ENCODE measurements at regions not wholly inside any gene's neighbourhood (a gene's known extent, or its start where the extent isn't known, plus 50 kb on each side); places are given as distances from the start of the nearest gene placed in this dataset.

DNA sequence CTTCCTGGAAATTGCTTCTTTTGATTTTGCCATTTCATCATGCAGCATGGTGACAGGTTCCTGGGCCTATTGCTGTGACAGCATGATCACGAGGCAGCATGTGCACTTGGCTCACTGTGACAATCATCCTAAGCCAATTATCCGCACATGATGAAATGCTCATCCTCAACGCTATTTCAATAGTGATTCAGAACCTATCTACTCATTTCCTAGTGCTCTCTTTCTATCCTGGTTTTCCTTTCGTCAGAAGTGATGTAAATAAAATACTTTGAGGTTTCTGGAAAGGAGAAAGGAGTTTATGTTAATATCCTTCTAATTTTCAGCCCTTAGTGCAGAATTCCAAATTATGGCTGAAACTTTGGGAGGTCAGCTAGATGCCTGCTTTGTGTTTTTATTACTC, 110.6 kb upstream of the ADAMTS5 start:
- no peak overlapping the region for H3K27ac ChIP-seq (ENCODE audit: low read length)
- TF ChIP-seq, protein P1, sequence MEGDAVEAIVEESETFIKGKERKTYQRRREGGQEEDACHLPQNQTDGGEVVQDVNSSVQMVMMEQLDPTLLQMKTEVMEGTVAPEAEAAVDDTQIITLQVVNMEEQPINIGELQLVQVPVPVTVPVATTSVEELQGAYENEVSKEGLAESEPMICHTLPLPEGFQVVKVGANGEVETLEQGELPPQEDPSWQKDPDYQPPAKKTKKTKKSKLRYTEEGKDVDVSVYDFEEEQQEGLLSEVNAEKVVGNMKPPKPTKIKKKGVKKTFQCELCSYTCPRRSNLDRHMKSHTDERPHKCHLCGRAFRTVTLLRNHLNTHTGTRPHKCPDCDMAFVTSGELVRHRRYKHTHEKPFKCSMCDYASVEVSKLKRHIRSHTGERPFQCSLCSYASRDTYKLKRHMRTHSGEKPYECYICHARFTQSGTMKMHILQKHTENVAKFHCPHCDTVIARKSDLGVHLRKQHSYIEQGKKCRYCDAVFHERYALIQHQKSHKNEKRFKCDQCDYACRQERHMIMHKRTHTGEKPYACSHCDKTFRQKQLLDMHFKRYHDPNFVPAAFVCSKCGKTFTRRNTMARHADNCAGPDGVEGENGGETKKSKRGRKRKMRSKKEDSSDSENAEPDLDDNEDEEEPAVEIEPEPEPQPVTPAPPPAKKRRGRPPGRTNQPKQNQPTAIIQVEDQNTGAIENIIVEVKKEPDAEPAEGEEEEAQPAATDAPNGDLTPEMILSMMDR (IDR thresholded peaks at IDR 0.05), result no peak
- TF ChIP-seq SIN3A (IDR thresholded peaks at IDR 0.05; ENCODE audit: borderline replicate concordance, insufficient read depth, low read depth, low read length) (no peak), POLR2AphosphoS5 (IDR thresholded peaks at IDR 0.05; ENCODE audit: low read depth, low read length) (no peak), TCF7L2 (IDR thresholded peaks at IDR 0.05; ENCODE audit: low read depth, low read length) (no peak)
- TF ChIP-seq, protein P2, sequence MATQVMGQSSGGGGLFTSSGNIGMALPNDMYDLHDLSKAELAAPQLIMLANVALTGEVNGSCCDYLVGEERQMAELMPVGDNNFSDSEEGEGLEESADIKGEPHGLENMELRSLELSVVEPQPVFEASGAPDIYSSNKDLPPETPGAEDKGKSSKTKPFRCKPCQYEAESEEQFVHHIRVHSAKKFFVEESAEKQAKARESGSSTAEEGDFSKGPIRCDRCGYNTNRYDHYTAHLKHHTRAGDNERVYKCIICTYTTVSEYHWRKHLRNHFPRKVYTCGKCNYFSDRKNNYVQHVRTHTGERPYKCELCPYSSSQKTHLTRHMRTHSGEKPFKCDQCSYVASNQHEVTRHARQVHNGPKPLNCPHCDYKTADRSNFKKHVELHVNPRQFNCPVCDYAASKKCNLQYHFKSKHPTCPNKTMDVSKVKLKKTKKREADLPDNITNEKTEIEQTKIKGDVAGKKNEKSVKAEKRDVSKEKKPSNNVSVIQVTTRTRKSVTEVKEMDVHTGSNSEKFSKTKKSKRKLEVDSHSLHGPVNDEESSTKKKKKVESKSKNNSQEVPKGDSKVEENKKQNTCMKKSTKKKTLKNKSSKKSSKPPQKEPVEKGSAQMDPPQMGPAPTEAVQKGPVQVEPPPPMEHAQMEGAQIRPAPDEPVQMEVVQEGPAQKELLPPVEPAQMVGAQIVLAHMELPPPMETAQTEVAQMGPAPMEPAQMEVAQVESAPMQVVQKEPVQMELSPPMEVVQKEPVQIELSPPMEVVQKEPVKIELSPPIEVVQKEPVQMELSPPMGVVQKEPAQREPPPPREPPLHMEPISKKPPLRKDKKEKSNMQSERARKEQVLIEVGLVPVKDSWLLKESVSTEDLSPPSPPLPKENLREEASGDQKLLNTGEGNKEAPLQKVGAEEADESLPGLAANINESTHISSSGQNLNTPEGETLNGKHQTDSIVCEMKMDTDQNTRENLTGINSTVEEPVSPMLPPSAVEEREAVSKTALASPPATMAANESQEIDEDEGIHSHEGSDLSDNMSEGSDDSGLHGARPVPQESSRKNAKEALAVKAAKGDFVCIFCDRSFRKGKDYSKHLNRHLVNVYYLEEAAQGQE (IDR thresholded peaks at IDR 0.05; ENCODE audit: insufficient read depth in 1 of 2, low read depth in 2 of 2, low read length in 1 of 2), result no peak
- no peaks in the 10 kb centered on the region for H3K36me3 ChIP-seq (ENCODE audit: control insufficient read depth, insufficient read depth, low read length)
- intact Hi-C loops (cut with micrococcal nuclease; ENCODE audit: unreplicated experiment), result no loop called here
- no TSS peak for BruUV-seq (replicated peaks)
- in situ Hi-C loops (cut with HindIII; ENCODE audit: low pct_unique_long_range_greater_than_20kb, low sequenced_read_pairs), result no loop called here
- H3K9me3 ChIP-seq (ENCODE audit: control insufficient read depth, insufficient read depth, low read depth, low read length), result no peaks in the 10 kb centered on the region
- ChIA-PET POLR2A (no interaction called here), CTCF (no interaction called here)
- H3K4me1 ChIP-seq (ENCODE audit: control insufficient read depth, insufficient read depth, low read length), result no peaks in the 10 kb centered on the region
- H3K27me3 ChIP-seq (ENCODE audit: control insufficient read depth, insufficient read depth, low read length), result no peaks in the 10 kb centered on the region
- ATAC-seq (no peak), DNase-seq (ENCODE audit: low read depth, low spot score) (peak; percentile 2)
- no peak overlapping the region for H3K4me3 ChIP-seq (ENCODE audit: low read depth in 2 of 2, low read length in 2 of 2)

DNA sequence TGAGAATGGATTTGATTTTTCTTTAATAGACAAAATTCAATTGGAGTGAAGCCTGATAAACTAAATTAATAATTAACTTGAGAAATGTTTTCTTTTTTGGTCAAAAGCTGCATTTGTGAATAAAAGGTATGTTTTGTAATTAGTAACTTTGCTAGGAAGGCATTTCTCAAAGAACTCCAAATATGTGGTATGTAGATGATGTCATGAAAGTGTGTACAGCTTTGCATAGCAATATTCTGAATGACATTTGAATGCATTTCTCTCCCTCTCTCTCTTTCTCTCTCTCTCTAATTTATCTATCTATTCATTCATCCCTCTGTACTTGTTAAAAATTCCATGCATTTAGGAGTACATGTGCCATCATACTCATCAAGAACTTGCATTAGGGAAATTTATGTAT, 109.1 kb upstream of the ADAMTS5 start:
- DNase-seq (ENCODE audit: low read depth, low spot score) (no peak), ATAC-seq (no peak)
- ChIA-PET CTCF (no interaction called here), POLR2A (no interaction called here)
- Histone ChIP-seq H3K9me3 (ENCODE audit: control insufficient read depth, insufficient read depth, low read depth, low read length) (no peaks in the 10 kb centered on the region), H3K27me3 (ENCODE audit: control insufficient read depth, insufficient read depth, low read length) (no peaks in the 10 kb centered on the region), H3K4me3 (ENCODE audit: low read depth in 2 of 2, low read length in 2 of 2) (no peak overlapping the region), H3K27ac (ENCODE audit: low read length) (no peak overlapping the region), H3K4me1 (ENCODE audit: control insufficient read depth, insufficient read depth, low read length) (no peaks in the 10 kb centered on the region), H3K36me3 (ENCODE audit: control insufficient read depth, insufficient read depth, low read length) (no peaks in the 10 kb centered on the region)
- TF ChIP-seq TCF7L2 (IDR thresholded peaks at IDR 0.05; ENCODE audit: low read depth, low read length), result no peak
- TF ChIP-seq SIN3A (IDR thresholded peaks at IDR 0.05; ENCODE audit: borderline replicate concordance, insufficient read depth, low read depth, low read length), result no peak
- TF ChIP-seq, protein P1 (IDR thresholded peaks at IDR 0.05), result no peak
- TF ChIP-seq POLR2AphosphoS5 (IDR thresholded peaks at IDR 0.05; ENCODE audit: low read depth, low read length), result no peak
- TF ChIP-seq, protein P2 (IDR thresholded peaks at IDR 0.05; ENCODE audit: insufficient read depth in 1 of 2, low read depth in 2 of 2, low read length in 1 of 2), result no peak
- intact Hi-C loops (cut with micrococcal nuclease; ENCODE audit: unreplicated experiment), result no loop called here
- no TSS peak for BruUV-seq (replicated peaks)
- in situ Hi-C loops (cut with HindIII; ENCODE audit: low pct_unique_long_range_greater_than_20kb, low sequenced_read_pairs), result no loop called here
